8988T (cell line): ENCODE measurements at regions not wholly inside any gene's neighbourhood (a gene's known extent, or its start where the extent isn't known, plus 50 kb on each side); places are given as distances from the start of the nearest gene placed in this dataset.
"Not testable (repeated sequence)": the region's sequence is repeated elsewhere in the genome, so short reads cannot be mapped to it uniquely, and the experiment has no call there.

Experiments used
- DNase-seq: peaks from one replicate; pipeline ENCODE4 v3.0.0; 2011

GRCh38 chr11:97979741-97980140 is 1041.0 kb upstream of the CNTN5 start:
- DNase-seq, result no peak

DNA sequence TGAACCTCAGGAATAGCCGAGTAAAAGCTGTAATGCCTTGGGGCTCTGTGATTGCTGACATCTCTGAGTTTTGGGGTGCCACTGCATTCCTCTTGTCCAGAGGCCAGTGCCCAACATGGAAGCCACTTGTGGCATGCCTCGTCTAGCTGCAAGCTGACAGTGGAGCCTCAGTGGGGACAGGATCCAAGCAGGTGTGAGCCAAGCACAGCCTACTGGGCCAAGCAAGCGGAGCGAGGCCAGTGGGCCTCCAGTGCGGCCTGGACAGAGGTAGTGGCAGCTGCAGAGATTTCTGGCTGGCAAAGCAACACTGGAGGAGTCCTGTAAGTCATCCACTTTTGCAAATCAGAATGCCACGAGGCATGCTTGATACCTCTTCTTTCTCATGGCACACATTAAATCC is 1038.2 kb upstream of the CNTN5 start:
- no peak for DNase-seq

- DNase-seq, result no peak
These were observed 1031.6 kb upstream of the CNTN5 start for GRCh38 chr11:97989121-97989520.

DNA sequence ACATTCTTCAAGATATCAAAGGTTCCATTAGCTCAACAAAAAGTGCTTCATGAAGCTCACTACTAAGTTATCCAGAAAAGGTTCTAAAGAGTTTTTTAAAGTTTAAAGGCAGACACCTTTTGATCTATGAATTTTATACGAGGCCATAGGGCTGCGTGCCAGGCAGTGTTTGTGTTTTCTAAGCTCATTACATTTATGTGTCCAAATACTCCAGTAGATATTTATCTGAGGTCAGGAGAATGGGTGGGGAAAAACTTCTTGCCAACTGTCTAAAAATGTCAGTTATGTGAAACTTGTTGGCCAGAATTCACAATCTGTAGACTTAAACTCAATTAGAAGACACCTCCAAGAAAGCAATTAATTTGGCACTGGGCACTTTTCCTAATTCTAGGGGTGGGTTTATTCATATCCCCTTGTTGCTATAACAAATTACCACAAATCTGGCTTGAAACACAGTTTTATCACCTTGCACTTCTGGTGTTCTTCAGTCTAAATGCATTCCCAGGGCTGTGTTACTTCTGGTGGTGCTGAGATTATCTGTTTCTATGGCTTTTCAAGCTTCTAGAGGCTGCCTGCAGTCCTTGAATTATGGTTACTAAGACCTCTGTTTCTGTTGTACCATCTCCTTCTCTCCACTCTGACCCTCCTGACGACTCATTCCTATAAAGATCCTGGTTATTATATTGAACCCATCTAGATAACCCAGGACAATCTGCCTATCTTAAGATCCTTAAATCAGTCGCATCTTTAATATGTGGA is 1030.4 kb upstream of the CNTN5 start:
- DNase-seq, result no peak

- DNase-seq, result no peak
These were observed 1027.2 kb upstream of the CNTN5 start for GRCh38 chr11:97993562-97993961.

GRCh38 chr11:97995874-97996273 is 1024.9 kb upstream of the CNTN5 start:
- DNase-seq, result no peak

- DNase-seq, result no peak
These were observed 1024.0 kb upstream of the CNTN5 start for GRCh38 chr11:97996762-97997161.

DNA sequence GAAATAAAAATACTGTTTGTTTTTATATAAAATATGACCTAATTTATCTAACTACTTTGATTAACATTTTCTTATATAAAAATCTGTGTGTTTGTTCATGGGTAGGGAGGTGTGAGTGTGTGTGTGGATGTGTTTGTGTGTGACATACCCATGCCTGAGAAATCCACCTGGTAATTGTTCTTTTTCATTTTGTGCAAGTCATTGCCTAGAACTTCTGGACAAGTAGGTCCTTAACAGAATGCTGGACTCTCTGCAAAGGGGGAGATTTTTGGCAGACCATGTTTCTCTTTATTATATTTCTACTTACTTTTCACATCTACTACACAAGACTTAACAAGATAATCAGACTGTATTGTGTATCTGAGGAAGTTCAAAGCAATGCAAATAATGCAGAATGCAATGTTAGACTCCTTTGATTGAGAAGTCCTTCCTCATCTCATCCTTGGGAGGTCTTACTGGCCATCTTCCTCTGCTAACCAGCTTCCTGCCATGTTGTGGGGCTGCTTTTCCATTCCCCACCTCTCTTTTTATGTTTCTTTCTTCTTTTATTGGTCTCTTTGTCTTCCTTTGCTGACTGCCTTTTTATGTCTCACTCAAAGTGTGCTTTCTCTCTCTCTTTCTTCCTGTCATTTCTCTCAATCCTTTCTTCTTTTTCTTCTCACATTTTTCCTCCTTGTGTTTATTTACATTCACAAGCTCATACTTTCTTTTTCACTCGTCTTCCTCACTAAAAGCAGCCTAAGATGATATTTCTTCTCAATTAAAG is 1017.0 kb upstream of the CNTN5 start:
- no peak for DNase-seq

GRCh38 chr11:98007072-98007471 is 1013.7 kb upstream of the CNTN5 start:
- no peak for DNase-seq

GRCh38 chr11:98027652-98028051 is 993.1 kb upstream of the CNTN5 start:
- no peak for DNase-seq

- DNase-seq, result no peak
These were observed 990.9 kb upstream of the CNTN5 start for GRCh38 chr11:98029832-98030231.

DNA sequence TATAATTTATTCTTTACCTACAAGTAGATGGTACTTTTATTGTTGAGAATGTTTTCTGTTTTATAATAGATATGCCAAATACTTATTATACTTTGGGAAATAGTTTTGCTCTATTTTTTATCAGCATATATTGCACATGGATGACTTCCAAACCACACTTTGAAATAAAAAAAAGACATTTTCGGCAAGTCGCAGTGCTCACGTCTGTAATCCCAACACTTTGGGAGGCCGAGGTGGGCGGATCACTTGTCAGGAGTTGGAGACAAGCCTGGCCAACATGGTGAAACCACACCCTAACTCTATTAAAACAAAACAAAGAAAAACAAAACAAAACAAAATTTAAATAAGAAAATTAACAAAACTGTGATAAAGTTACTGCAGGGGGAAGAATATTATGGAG is 983.9 kb upstream of the CNTN5 start:
- DNase-seq, result no peak

GRCh38 chr11:98040061-98040808 is 980.5 kb upstream of the CNTN5 start:
- DNase-seq, result no peak

DNA sequence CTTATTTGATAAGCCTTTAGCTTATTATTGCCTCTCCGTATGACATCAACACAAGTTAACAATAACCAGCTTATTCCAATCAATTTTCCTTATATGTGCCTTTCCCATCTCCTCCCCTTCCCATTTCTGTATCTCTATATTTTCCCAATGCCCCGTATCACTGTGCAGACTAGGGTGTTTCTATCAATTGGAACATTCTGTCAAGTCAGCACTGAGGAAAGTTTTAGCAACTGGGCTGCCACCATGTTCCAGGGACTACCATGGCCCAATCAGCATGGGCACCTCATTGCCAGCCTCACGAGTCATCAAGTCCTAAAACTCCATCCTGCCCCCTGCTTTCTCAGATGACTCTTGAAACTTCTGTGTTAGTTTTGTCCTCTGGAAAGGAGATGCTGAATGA is 973.1 kb upstream of the CNTN5 start:
- DNase-seq, result no peak

- no peak for DNase-seq
These were observed 966.9 kb upstream of the CNTN5 start for GRCh38 chr11:98053851-98054250.

DNA sequence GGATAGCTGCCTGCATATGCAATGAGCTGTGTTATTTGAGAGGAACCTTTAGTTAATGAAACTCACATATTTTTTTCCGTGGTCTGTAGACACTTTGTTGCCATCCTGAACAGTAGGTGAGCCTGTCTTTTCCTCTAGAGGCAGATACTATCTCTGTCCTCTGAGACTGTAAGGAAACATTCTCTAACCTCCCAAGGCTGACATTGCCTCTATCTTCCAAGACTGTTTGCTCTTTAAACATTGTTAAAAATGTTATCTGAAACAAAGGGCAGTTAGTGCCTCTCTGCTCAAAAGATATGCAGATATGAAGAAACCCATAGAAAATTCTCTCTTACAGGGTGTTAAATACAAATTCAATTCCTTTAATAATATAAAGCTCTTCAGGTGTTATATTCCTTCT is 963.8 kb upstream of the CNTN5 start:
- no peak for DNase-seq

DNA sequence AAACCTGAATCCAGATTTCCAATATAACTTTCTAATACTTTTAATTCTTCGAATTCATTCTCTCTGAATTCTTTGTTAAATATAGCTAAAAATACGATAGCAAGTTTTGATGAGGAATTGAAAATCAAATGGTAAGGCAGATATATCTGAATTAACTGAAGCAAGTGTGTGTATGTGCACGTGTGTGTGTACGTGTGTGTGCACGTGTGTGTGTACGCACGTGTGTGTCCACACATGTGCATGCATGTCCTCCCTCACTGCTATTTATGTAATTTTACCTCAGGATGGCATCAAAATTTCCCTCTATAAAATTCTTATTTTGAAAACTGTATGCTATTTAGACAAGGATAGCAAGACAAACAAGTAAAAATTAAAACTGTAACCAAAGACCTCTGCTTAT is 961.3 kb upstream of the CNTN5 start:
- DNase-seq, result no peak

DNA sequence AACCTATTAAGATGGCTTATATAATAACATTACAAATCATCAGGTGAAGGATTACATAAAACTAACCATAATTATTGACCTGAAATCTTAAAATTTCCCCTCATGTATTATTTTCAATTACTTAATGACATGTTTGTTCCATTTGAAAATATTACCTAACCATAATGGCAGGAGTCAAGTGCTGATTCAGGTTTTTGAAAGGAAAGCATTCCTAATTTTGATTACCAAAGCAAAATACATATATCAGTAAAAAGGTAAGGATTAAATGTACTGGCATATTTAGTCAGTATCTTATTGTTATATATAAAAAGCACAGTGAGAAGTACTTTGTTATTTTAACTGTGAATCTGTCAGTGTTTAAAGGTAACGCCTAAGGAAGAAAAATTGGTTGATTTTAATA is 960.0 kb upstream of the CNTN5 start:
- DNase-seq, result no peak

DNA sequence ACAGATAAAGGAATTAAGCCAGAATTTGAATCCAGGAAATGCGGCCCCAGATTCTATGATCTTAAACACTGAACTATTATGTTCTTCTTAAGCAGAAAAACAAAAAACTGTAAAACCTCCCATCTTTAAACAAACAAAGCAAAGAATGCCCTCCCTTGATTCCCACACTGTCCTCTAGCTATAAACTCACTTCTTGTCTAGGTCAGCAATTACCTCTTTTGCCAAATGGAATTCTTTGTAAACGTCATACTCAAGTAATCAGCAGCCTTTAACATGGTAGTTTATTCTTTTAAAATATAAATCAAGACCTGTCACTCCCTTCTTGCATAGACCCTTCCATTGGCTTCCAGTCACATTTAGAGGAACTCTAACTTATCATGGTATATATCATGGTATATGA is 958.9 kb upstream of the CNTN5 start:
- DNase-seq, result no peak

DNA sequence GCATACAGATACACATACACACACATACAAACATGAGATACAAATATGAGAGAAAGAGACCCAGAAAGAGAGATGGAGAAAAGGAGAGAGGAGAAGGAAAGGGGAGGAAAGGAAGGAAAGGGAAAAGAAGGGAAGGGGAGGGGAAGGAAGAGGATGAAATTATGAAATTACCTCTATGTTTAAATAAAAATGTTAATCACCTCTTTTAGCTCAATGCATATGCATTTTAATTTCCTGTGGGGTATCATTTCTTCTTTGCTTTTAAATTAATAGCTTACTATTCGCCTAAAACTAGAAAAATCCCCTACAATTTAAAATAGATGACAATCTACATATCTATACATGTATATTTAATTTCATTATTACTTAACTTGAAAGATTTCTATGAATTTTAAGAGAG is 958.0 kb upstream of the CNTN5 start:
- no peak for DNase-seq

GRCh38 chr11:98068251-98068650 is 952.5 kb upstream of the CNTN5 start:
- no peak for DNase-seq

GRCh38 chr11:98069147-98069546 is 951.6 kb upstream of the CNTN5 start:
- DNase-seq, result not testable (repeated sequence)

- DNase-seq, result no peak
These were observed 950.9 kb upstream of the CNTN5 start for GRCh38 chr11:98069861-98070260.
